ENCODE measurements at regions not wholly inside any gene's neighbourhood (a gene's known extent, or its start where the extent isn't known, plus 50 kb on each side); places are given as distances from the start of the nearest gene placed in this dataset.

GRCh38 chr1:234554218-234554697 lies 55.7 kb downstream of the IRF2BP2 start:
- no peak for DNase-seq

DNA sequence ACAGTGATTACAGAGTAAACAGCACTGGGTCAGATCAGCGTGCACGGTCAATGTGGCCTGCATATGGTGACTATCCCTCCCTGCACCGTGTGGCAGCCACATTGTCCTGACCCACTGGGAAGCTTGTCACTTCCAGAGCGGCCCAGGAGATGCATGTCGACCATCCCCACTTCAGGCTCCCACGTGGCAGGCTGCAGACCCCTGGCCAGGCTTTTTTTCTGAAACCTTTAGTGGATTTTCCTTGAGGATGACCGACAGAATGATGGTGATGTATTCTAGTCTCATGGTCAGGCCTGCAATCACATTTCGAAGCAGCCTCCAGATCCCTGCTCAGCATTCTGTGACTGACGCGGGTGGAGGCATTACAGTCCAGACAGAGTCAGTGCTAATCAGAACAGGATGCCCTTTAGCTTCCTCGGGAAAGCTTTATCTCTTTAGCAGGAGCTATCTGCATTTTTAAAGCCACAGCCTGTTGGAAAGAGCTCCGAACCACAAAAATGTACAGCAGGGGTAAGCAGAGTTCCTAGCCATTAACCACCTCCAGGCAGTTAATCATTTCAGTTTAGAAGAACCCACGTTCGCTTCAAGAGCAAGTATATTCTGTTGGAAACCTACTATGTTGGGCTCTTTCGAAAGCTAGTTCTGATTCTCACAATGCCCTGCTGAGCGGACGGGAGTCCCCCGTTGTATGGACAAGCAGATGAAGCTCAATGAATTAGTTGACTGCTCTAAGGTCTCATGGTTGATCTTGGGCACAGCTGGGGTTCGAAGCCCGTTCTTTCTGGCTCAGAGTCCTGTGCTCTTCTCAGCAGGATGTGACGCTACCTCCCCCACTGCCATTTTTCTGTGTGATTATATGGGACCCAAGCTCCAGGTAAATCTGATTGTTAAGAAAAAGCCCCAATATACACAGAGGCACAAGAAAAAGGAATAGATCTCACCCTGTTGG lies 56.5 kb downstream of the IRF2BP2 start:
- DNase-seq, result no peak

DNA sequence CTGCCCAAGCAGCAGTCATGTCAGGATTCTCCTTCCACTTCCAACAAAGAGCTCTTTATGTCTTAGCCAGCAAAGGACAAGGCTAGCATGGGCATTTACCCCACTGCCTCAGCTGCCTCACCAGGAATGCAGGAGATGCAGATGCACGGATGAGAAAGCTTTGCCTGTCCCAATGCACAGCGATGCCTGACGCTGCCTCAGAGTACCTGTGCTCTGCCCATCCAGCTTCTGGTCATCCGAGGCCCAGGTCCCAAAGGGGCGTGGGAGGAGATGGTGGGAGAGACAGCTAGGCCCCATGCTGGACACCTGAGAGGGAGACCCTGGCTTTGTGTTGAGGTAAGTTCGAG lies 59.0 kb downstream of the IRF2BP2 start:
- no peak for DNase-seq

DNA sequence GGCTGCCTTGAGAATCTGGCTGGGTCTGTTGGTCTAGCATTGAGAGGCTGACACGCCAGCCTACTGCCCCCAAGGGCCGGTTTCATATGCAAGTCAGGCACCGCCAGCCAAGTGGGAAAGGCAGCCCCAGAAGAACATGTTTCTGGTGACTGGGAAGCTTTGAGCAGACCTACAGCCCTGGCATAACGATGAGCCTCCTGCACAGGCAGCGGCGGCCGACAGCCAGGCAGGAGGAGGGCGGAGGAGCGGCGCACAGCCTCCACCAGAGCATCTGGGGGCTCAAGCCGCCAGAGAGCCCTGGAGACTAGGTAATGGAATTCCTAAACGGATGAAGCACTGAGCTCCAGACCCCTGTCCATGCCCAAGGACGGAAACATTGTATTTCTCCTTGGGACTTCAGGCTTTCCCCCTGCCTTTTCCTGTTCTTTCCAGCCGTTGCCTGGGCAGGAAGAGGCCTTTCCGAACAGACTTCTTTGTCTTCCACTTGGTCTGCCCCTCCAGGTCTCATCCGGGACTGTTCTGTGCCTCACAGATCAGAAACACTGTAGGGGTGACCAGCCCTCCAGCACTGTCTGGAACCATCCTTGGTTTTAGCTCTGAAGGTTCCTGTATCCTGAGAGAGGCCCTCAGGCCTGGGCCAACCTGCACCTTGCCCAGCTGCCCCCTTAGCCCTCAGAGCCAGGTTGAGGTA lies 59.5 kb downstream of the IRF2BP2 start:
- DNase-seq, result no peak

DNA sequence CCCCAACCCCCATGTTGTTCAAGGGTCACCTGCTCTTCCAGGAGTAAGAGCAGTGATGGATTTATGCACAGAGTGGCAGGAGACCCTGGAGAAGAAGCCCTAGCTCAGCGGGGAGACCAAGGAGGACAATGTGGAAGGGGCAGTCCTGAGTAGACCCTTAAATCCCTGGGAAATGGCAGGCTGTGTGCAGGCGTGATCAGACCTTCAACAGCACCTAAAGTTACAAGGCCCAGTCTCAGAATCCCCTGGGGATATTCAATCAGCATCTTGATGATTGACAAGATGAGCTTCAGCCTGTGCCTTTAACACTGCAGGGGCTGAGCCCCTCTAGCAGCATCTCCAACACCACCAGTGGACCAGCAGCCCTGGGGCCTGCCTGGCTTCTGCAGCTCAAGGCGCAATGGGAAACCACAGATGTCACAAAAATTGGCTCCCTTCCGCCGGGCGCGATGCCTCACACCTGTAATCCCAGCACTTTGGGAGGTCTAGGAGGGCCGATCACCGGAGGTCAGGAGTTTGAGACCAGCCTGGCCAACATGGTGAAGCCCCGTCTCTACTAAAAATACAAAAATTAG lies 60.4 kb downstream of the IRF2BP2 start:
- DNase-seq, result no peak

- DNase-seq, result no peak
These were observed 62.8 kb downstream of the IRF2BP2 start for GRCh38 chr1:234546890-234547788.

DNA sequence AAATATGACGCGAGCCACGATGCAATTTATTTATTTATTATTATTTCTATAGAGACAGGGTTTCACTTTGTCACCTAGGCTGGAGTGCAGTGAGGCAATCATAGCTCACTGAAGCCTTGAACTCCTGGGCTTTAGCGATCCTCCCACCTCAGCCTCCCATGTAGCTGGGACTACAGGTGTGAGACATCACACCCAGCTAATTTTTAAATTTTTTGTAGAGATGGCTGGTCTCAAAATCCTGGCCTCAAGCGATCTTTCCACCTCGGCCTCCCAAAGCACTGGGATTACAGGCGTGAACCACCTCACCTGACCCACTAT lies 63.6 kb downstream of the IRF2BP2 start:
- DNase-seq, result no peak

GRCh38 chr1:234545517-234546386 lies 64.2 kb downstream of the IRF2BP2 start:
- DNase-seq, result no peak

DNA sequence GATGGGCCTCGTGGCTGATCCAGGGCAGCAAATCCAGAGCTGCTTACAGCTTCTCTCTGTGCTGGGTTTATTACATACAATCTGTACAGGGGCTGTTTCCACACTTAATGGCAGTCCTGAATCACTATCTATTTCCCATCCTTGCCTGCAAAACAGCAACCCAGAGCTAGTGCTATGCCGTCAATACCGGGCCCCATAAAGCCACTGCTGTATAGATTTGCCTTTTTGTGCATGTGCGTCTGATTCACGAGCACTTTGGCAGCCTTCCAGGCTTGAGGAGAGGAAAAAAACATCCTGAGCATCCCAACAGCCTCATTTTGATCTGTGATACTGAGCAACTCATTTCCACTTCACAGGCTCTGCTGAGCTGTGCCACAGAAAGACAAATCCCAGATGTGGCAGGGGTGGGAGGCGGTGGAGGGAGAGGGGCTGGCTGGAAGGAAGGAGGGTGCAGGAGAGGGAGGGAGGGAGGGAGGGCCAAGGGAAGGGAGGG lies 65.2 kb upstream of the TARBP1 start:
- peak; percentile 55 for DNase-seq

- DNase-seq, result no peak
These were observed 64.6 kb upstream of the TARBP1 start for GRCh38 chr1:234543442-234544086.

GRCh38 chr1:234542211-234542850 lies 63.4 kb upstream of the TARBP1 start:
- no peak for DNase-seq

- no peak for DNase-seq
These were observed 62.5 kb upstream of the TARBP1 start for GRCh38 chr1:234541286-234541975.

DNA sequence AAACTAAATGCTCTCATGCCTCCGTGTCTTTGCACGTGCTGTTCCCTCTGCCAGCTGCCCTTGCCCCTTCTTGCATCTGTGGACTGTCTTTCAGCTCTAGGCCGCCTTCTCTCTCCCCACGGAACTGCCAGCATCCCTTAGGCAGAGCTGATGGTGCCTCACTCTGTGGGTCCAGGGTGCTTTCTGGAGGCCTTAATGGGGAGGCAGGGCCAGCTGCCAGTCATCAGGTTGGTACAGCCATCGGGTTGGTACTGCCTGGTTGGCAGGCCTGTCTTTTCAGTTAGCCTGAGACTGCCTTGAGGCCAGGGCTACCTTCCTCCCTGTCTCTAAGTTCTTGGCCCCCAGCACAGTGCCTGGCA lies 61.4 kb upstream of the TARBP1 start:
- DNase-seq, result no peak

- DNase-seq, result no peak
These were observed 60.9 kb upstream of the TARBP1 start for GRCh38 chr1:234539666-234540403.

GRCh38 chr1:234538930-234539649 lies 60.1 kb upstream of the TARBP1 start:
- no peak for DNase-seq

DNA sequence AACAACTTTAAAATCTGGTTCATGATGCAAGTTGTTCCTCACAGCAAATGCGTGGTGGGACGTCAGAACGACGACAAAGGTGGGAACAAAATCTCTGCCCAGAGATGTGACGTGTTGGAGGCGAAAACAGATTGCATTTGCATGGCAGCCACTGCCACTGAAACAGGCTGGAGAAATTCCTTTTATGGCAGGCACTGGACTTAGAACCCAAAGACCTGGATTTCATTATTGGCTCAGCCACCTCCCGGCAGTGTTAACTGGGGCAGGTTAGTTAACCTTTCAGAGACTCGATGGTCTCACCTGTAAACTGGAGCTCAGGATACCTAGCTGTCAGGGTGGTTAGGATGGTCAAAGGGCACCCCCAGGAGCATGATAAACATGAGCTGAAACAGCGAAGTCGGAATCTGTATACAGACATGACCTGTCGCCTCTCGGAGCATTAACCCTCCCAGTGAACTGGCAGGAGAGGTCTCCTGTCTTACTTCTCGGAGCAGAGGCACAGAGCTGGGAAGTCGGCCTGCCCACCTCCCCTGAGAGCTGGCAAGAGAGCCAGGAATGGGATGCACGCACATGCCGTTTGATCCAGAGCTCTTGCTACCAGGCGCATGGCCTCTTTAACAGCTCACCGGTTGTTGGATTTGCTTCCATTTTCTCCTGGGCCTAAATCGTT lies 59.2 kb upstream of the TARBP1 start:
- DNase-seq, result no peak

GRCh38 chr1:234537236-234537635 lies 58.3 kb upstream of the TARBP1 start:
- DNase-seq, result no peak

GRCh38 chr1:234536741-234537140 lies 57.8 kb upstream of the TARBP1 start:
- no peak for DNase-seq
